ENCODE measurements at regions not wholly inside any gene's neighbourhood (a gene's known extent, or its start where the extent isn't known, plus 50 kb on each side); places are given as distances from the start of the nearest gene placed in this dataset.

DNA sequence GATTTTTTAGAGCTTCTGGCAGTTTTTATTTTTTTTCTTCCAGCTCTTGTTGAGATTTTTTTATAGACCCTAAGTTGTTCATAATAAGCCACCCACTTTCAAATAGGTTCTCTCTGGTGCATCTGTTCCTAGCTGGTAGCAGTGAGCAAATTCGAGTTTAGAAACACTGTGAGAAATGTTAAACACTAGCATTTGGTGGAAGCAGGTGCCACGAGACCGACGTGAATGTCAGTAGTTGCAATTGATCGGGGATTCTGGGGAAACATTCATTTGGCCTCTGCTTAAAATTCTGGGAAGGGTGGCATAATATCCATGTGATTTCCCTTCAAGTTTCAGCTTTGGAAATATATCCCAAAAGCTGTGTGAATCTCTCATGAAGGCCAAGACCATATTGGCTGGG is 435.0 kb downstream of the RNF144A start:
- TF ChIP-seq, protein P1, sequence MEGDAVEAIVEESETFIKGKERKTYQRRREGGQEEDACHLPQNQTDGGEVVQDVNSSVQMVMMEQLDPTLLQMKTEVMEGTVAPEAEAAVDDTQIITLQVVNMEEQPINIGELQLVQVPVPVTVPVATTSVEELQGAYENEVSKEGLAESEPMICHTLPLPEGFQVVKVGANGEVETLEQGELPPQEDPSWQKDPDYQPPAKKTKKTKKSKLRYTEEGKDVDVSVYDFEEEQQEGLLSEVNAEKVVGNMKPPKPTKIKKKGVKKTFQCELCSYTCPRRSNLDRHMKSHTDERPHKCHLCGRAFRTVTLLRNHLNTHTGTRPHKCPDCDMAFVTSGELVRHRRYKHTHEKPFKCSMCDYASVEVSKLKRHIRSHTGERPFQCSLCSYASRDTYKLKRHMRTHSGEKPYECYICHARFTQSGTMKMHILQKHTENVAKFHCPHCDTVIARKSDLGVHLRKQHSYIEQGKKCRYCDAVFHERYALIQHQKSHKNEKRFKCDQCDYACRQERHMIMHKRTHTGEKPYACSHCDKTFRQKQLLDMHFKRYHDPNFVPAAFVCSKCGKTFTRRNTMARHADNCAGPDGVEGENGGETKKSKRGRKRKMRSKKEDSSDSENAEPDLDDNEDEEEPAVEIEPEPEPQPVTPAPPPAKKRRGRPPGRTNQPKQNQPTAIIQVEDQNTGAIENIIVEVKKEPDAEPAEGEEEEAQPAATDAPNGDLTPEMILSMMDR (IDR thresholded peaks at IDR 0.05), result no peak
- TF ChIP-seq EZH2 (IDR thresholded peaks at IDR 0.05) (no peak), EZH2phosphoT487 (IDR thresholded peaks at IDR 0.05) (no peak)
